ENCODE measurements at regions not wholly inside any gene's neighbourhood (a gene's known extent, or its start where the extent isn't known, plus 50 kb on each side); places are given as distances from the start of the nearest gene placed in this dataset.

DNA sequence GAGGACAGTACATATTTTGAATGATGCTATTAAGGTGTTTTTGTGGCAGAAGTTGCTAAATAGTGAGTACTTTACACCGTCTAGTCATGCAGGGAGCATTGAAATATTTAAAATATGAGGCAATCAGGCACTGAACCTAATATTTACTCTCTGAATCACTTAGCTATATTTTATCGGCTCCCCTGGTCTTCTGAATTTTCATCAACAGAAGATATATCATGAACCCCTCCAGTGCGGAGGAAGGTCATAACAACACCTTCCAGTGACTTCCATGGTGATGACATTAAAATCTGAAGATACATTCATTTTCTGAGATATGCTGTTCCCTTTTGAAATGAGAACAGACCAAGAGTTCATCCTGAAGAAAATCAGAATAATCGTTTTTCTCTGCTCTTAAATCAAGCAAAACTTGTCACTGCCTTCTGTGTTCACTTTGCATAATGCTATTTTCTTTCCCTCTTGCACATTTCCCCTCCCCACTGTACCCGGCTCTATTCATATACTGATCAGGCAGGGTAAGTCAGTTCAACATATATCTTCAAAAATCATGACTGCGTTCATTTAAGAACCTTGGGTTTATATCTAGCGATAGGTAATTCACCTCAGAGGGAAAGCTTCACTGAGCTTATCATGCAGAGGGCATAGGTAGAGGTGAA, 729.9 kb upstream of the GYPC start:
- H3K79me2 ChIP-seq (ENCODE audit: insufficient read depth, low read length): no peaks in the 10 kb centered on the region
- no peaks in the 10 kb centered on the region for H3K36me3 ChIP-seq (ENCODE audit: insufficient read depth, low read length)
- no peak for TF ChIP-seq EZH2 (IDR thresholded peaks at IDR 0.05; ENCODE audit: borderline replicate concordance, low read length)
- TF ChIP-seq CTCF (IDR thresholded peaks at IDR 0.05; ENCODE audit: low read length): no peak
- H2AFZ ChIP-seq (ENCODE audit: low read length): no peak overlapping the region
- H3K9ac ChIP-seq (ENCODE audit: low read length): no peak overlapping the region
- H3K4me1 ChIP-seq (ENCODE audit: insufficient read depth, low read length, severe bottlenecking): no peaks in the 10 kb centered on the region
- H4K20me1 ChIP-seq (ENCODE audit: insufficient read depth, low read length): no peaks in the 10 kb centered on the region
- H3K9me3 ChIP-seq (ENCODE audit: low read length): no peaks in the 10 kb centered on the region
- no peaks in the 10 kb centered on the region for H3F3A ChIP-seq (ENCODE audit: insufficient read depth, low read length)
- no peaks in the 10 kb centered on the region for H3K9me2 ChIP-seq (ENCODE audit: low read depth, low read length)
- no peak overlapping the region for H3K4me2 ChIP-seq (ENCODE audit: low read length)
- H3K27me3 ChIP-seq (ENCODE audit: insufficient read depth, low read length): no peaks in the 10 kb centered on the region
- H3K4me3 ChIP-seq (ENCODE audit: low read depth, low read length, poor library complexity, severe bottlenecking): no peak overlapping the region
- H3K27ac ChIP-seq (ENCODE audit: low read depth, low read length, poor library complexity, severe bottlenecking): no peak overlapping the region

DNA sequence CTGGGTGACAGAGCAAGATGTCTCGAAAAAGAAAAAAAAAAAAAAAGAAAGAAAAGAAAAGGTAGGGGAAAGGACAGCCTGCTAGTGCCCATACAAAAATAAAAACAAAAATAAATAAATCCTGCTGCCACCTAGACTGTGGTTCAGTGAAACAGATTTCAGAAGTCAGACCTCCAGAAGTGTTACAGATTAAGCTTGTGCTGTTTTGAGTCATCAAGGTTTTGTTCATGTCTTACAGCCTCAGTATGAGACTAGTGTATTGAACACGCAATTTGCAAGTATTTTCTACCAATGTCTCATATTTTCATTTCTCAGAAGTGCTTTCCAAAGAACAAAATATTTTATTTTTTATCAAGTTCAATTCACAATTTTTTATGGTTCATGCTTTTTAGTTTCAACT, 720.4 kb upstream of the GYPC start:
- Histone ChIP-seq H3K4me2 (ENCODE audit: low read length) (no peak overlapping the region), H3K9me2 (ENCODE audit: low read depth, low read length) (no peaks in the 10 kb centered on the region), H4K20me1 (ENCODE audit: insufficient read depth, low read length) (no peaks in the 10 kb centered on the region), H2AFZ (ENCODE audit: low read length) (no peak overlapping the region), H3K4me1 (ENCODE audit: insufficient read depth, low read length, severe bottlenecking) (no peaks in the 10 kb centered on the region), H3K4me3 (ENCODE audit: low read depth, low read length, poor library complexity, severe bottlenecking) (no peak overlapping the region), H3K27ac (ENCODE audit: low read depth, low read length, poor library complexity, severe bottlenecking) (no peak overlapping the region), H3K9me3 (ENCODE audit: low read length) (no peaks in the 10 kb centered on the region), H3K27me3 (ENCODE audit: insufficient read depth, low read length) (no peaks in the 10 kb centered on the region), H3K9ac (ENCODE audit: low read length) (no peak overlapping the region), H3K79me2 (ENCODE audit: insufficient read depth, low read length) (no peaks in the 10 kb centered on the region), H3F3A (ENCODE audit: insufficient read depth, low read length) (no peaks in the 10 kb centered on the region), H3K36me3 (ENCODE audit: insufficient read depth, low read length) (no peaks in the 10 kb centered on the region)
- TF ChIP-seq CTCF (IDR thresholded peaks at IDR 0.05; ENCODE audit: low read length) (no peak), EZH2 (IDR thresholded peaks at IDR 0.05; ENCODE audit: borderline replicate concordance, low read length) (no peak)

- H4K20me1 ChIP-seq (ENCODE audit: insufficient read depth, low read length): no peaks in the 10 kb centered on the region
- H3F3A ChIP-seq (ENCODE audit: insufficient read depth, low read length): no peaks in the 10 kb centered on the region
- no peak overlapping the region for H3K4me3 ChIP-seq (ENCODE audit: low read depth, low read length, poor library complexity, severe bottlenecking)
- no peak overlapping the region for H2AFZ ChIP-seq (ENCODE audit: low read length)
- H3K79me2 ChIP-seq (ENCODE audit: insufficient read depth, low read length): no peaks in the 10 kb centered on the region
- H3K9me2 ChIP-seq (ENCODE audit: low read depth, low read length): no peaks in the 10 kb centered on the region
- H3K27me3 ChIP-seq (ENCODE audit: insufficient read depth, low read length): no peaks in the 10 kb centered on the region
- no peak overlapping the region for H3K27ac ChIP-seq (ENCODE audit: low read depth, low read length, poor library complexity, severe bottlenecking)
- no peak overlapping the region for H3K4me2 ChIP-seq (ENCODE audit: low read length)
- TF ChIP-seq CTCF (IDR thresholded peaks at IDR 0.05; ENCODE audit: low read length) (no peak), EZH2 (IDR thresholded peaks at IDR 0.05; ENCODE audit: borderline replicate concordance, low read length) (no peak)
- no peaks in the 10 kb centered on the region for H3K9me3 ChIP-seq (ENCODE audit: low read length)
- no peaks in the 10 kb centered on the region for H3K36me3 ChIP-seq (ENCODE audit: insufficient read depth, low read length)
- H3K9ac ChIP-seq (ENCODE audit: low read length): no peak overlapping the region
- no peaks in the 10 kb centered on the region for H3K4me1 ChIP-seq (ENCODE audit: insufficient read depth, low read length, severe bottlenecking)
Observed at GRCh38 chr2:125942585-125943424, 713.2 kb upstream of the GYPC start.
